AG08396 (cell line): ENCODE measurements at regions not wholly inside any gene's neighbourhood (a gene's known extent, or its start where the extent isn't known, plus 50 kb on each side); places are given as distances from the start of the nearest gene placed in this dataset.
"Not testable (repeated sequence)": the region's sequence is repeated elsewhere in the genome, so short reads cannot be mapped to it uniquely, and the experiment has no call there.

Experiments used
- DNase-seq: peaks from one replicate; pipeline ENCODE4 v3.0.0; 2012; ENCODE audit warnings: low spot score, mixed read lengths

DNA sequence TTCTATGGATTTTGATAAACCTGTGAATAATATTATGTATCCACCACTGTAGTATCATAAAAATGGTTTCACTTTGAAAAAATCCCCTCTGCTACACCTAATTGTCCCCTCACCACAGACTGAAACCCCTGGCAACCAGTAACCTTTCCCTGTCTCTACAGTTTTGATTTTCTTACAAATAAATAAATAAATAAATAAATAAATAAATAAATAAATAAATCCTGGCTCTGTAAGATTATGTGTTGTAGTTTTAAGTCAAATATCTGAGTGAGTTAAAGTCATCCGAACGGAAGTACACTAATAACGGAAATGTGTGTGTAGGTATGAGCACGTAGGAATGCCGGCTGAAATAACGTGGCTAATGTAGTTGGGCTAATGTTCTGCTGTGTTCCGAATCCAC is 641.5 kb downstream of the GABRG1 start:
- no peak for DNase-seq

DNA sequence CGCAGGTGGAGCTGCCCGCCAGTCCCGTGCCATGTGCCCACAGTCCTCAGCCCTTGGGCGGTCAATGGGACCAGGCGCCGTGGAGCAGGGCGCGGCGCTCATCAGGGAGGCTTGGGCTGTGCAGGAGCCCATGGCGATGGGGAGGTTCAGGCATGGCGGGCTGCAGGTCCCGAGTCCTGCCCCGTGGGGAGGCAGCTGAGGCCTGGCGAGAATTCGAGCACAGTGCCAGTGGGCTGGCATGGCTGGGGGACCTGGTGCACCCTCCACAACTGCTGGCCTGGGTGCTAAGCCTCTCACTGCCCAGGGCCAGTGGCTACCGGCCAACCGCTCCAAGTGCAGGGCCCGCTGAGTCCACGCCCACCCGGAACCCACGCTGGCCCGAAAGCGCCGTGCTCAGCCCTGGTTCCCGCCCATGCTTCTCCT is 646.5 kb downstream of the GABRG1 start:
- DNase-seq = no peak

DNA sequence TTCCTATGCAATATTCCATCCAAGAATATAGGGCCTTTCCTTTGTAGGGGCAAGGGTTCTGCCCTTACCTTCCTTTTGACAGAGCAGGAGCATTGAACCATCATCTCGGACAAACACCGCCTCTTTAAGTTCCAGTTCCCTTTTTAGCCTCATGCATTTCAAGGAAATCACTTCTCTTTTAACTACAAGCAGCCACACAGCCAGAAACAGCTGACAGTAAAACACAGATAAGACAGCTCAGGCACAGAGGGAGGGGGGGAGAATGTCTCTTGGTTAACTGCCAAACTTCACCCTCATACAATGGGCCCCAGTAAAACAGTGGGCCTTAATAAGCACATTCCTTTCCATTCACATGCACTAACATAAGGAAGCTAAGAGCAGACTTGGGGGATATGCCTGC is 648.3 kb downstream of the GABRG1 start:
- no peak for DNase-seq

DNA sequence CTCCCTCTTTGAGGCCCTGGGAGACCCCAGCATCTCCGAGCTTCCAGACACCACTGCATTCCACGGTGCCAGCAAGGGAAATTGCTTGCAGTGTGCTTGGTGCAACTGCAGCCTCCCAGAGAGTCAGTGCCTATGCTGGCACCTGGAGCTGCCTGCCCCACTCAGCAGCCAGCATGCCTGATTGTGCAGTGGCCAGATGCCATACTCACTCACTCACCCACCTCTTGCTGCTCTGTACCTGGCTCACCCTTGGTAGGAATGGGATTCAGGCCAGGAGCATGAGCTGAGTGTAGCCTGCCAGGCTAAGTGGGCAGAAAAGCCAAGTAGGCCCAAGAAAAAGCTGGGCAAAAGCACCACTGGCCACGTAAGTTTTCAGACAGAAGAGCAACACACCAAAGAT is 651.4 kb downstream of the GABRG1 start:
- no peak for DNase-seq

DNA sequence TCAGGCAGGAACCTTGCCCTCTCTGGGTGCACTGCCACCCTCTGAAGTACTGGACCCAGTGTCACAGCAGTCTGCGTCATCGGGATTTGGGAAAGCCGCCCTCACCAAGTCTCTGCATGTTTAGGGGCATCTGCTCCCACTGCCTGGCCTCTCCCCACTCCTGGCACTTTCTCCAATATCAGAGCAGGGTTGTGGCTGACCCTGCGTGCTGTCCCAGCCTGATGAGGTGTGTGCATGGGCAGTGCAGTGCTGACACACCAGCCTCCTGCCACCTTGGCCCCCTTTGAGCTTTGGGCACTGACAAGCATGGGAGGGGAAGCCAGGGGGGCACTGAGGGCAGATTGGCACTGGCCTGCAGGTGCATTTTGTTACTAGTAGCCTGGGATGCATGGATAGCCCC is 652.5 kb downstream of the GABRG1 start:
- DNase-seq = no peak

DNA sequence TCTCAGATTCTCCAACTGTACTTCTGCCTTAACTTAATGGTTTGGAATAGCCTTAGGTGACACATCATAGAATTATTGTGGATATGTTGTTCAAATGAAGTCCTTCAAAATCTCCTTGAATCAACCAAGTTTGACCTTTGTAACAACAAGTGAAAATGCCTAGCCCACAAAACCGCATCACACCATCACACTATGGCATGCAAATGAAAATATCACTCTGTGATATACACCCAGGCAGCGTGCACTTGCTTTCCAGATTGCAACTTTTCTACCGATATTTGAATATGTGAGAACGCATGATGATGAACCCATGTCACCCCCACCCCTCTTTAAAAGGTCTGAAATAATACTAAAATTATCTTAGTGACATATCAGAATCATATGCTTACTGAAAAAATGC is 656.7 kb downstream of the GABRG1 start:
- no peak for DNase-seq

DNA sequence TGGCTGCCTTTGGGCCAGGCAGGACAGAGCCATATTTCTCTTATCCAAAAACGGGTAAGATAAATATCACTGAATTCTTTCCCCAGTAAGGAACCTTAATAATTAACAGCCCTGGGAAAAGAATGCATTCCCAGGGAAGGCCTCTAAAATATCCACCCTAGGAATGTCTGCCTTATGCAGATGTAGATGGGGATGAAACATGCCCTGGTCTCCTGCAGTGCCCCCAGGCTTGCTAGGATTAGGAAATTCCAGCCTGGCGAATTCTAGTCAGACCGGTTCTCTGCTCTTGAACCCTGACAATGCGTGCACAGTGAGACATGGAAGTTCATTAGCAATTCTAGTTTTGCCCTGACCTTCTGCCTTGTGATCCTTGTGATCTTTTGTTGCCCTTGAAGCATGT is 663.7 kb downstream of the GABRG1 start:
- not testable (repeated sequence) for DNase-seq

DNA sequence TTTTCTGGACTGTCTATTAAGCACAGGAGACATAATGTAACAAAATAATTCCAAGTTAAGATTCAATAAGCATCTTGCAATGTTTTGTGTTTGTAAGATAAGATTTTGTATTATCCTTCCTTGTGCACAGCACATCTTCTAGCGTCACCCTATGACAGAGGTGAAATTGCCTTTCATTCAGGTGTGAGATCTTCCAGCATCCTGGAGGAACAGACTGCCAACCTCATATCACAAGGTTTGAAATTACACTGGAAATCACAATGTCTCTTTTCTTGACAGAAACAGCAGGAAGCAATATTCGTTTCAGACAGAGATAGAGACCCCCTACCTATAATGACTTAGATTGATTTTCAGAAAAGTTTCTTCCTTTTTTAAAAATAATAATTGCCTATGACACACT is 668.6 kb downstream of the GABRG1 start:
- DNase-seq = no peak

DNA sequence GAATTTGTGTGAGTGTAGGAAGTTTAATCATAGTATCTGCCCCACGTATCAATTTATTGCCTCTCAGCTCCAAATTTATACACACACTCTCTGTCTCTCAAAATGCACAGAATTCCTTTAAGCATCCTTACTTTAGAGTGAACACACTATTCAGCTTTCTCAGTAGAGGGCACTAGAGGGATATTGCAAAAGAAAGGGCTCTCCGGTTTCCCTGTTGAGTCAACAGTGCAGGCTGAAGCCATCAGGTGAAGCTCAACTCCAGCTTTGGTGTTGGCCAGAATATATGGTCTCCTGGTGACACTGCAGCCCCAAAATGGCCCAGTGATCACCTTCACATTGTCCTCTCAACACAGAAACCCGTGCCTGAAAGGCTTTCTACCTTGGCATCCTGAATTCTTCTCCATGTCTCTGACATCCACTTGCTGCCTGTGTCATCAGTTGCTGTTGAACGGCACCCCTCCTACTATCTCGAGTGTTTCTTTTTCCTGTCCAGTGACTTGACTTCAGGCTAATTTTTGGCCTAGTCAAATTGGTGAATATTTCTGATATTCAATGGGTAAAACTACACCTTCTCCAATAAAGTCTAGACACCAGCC is 670.5 kb downstream of the GABRG1 start:
- no peak for DNase-seq

DNA sequence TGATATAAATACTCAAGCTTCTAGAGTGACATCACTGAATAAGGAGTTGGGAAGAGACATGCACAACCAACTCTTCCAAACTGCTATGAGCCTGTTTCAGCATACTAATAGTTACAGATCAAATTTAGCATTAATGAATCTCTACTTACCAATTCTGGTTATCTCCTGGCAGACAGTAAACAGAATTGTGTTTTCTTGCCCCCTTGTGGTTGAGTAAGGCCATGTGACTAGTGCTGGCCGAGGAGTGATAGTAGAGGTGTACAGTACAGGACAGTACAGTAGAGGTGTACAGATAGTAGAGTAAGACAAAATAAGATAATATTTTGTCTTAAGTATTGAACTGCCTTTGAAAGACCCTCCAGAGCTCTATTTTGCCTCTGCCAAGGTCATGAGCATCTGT is 681.4 kb downstream of the GABRG1 start:
- no peak for DNase-seq

DNA sequence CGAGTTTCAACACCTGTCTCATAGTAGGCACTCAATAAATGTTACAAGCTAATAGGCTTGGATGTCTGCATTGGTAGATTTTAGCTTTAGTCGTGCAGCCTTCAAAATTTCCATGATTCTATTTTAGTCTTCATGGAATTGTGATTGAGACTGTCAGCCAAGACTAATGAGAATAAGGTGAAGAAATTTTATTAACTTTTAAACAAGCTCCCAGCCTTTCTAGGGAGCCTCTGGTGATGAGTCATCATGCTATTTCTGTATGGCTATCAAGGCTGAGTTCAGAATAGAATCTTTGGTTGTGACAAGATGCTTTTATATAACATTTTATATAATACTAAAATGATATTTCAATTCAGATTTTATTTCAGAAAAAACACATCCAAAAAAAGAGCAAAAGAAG is 685.8 kb downstream of the GABRG1 start:
- no peak for DNase-seq

DNA sequence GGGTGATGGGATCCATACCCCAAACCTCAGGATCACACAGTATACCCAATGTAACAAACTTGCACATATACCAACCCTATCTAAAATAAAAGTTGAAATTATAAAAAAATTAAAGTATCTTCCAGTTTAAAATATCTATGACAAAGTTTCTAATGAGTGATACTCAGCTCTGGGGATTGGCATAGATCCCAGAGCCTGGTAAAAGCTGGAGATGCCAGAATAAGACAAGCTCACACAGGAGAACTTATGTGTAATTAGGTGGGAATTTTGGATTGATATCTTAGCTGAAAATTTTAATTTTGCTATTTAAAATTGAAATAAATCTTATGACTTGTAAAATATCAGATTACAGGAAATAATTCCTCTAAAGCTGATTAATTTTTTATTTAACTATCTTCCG is 686.5 kb downstream of the GABRG1 start:
- no peak for DNase-seq

DNA sequence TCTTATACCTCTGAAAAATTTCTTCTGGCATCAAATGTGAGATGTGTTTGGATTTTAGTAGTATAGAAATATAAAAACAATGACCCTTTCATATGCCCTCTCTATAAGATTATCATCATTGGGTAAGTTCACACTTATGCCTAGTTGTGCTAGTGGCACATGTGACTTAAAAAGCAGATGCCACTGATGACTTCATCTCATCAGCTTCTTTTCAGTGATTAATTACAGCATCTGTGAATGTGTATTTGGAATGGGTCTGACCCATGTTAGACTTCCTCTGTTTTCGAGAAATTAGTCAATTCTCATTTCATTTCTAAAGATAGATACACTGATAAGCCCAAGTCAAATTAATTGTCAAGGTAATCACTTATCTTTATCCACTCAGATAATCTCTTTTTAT is 698.7 kb downstream of the GABRG1 start:
- no peak for DNase-seq

DNA sequence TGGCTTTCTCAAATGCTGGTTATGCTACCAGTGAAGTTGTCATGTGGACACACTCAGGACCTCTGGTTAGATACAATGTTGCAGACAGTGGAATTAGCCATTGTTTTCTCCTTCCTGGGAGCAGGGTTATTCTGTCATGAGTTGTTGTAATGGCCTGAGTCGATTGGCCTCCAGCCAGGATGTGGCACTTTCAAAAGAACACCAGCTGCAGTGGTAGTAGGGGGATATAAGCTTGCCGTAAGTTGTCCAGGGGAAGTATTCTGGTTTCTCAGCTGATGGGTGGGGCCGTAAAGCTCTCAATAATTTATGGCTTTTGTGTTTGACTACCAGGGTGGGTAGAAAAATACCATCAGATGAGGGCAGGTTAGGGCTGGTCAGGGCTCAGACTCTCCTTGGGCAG is 697.5 kb upstream of the GNPDA2 start:
- no peak for DNase-seq

DNA sequence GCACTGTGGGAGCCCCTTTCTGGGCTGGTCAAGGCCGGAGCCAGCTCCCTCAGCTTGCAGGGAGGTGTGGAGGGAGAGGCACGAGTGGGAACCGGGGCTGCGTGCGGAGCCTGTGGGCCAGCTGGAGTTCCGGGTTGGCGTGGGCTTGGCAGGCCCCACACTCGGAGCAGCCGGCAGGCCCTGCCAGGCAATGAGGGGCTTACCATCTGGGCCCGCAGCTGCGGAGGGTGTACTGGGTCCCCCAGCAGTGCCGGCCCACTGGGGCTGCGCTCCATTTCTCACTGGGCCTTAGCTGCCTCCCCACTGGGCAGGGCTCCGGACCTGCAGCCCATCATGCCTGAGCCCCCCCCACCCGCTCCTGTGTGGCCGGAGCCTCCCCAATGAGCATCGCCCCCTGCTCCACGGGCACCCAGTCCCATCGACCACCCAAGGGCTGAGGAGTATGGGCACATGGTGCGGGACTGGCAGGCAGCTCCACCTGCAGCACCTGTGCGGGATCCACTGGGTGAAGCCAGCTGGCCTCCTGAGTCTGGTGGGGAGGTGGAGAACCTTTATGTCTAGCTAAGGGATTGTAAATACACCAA is 693.8 kb upstream of the GNPDA2 start:
- DNase-seq = not testable (repeated sequence)

DNA sequence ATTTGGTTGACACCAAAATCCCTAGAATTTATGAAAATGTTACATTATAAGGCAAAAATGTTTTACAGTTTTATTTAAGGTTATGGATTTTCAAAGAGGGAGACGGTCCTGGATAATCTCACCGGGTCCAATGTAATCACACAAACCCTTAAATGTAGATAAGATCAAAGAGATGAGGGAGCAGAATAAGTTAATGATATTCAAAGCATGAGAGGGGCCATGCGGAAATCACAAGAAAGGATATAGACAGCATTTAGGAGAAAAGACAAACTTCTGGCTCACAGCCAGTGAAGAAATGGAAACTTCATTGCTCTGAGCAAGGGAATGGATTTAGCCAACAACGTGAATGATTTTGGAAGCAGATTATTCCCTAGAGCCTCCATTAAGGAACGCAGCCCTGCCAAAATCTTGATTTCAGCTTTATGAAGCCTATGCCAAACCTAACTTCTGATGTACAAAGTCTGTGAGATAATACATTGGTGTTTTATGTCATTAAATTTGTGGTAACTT is 684.4 kb upstream of the GNPDA2 start:
- no peak for DNase-seq

DNA sequence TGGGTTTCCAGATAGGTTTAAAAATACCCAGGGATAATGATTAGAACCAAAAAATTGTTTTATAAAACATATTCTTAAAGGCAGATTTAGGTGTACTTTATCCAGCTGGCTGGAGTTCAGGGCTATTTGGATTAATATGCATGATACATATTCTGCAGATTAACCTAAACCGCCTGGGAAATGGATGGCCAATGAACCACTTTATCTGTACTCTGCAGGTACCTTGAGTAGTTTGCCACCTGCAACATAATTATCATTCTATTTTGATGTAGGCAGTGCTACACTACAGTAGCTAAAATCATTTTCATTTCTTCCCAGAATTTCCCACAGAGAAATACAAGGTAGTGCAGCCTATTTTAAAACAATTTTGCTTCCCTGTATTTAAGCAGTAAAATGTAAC is 683.2 kb upstream of the GNPDA2 start:
- DNase-seq = no peak

DNA sequence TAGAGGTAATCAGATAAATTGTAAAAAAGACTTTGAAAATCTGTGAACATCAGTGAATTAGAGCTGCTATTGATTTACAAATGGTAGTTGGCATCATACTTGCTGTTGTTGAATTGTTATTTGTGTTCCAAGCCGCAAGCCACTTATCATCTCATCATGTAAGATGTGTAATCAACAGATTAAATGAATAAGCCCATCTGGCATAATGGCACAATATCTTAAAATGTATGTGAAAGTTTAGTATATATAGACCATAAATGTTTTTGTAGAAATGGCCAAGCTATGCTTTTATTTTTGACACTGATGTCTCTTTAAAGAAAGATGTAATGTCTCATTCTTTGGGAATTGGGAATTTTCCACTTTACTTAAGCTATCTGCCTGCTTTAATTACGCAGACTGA is 682.6 kb upstream of the GNPDA2 start:
- no peak for DNase-seq

DNA sequence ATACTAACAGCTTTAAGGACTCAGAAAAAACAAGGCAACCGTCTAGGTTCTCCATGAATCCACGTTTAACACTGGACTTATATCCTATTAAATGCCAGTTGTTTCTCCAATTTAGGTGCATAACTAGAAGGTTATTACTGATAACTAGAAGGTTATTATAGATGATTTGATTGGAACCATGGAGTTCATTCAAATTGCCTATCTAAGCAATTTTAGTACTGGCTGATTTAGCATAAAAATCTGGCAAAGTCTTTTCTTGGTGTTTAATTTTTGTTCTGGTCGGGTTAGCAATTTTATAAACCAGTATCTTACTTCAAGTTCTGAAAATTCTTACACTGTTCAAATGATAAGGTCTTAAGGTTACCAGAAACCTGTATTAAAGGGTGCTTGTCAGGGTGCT is 672.8 kb upstream of the GNPDA2 start:
- DNase-seq = no peak

DNA sequence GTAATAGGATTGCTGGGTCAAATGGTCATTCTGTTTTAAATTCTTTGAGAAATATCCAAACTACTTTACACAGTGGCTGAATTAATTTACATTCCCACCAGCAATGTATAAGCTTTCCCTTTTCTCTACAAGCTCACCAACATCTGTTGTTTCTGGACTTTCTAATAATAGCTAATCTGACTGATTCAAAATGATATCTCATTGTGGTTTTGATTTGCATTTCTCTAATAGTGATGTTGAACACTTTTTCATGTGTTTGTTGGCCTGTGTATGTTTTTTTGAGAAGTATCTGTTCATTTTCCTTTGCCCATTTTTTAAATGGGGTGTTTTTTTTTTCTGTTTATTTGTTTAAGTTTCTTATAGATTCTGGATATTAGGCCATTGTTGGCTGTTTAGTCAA is 659.0 kb upstream of the GNPDA2 start:
- no peak for DNase-seq

DNA sequence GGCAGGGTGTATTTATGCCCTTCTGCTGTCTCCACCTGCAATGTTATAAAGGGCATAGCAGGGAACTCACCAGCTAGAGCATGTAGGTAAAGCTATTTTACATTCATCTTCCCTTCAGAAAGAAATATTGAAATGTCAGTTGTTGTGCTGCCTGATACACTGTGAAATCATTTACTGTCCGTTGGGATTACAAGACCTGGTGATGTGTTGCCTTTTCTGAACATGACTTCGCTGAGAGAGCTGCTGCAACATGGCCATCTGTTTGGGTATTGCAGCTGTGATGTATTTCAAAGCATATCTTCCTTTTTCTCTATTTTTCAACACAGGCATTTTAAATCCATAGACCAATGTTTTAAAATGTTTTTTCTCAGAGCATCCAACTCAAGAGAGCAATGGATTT is 644.1 kb upstream of the GNPDA2 start:
- no peak for DNase-seq

DNA sequence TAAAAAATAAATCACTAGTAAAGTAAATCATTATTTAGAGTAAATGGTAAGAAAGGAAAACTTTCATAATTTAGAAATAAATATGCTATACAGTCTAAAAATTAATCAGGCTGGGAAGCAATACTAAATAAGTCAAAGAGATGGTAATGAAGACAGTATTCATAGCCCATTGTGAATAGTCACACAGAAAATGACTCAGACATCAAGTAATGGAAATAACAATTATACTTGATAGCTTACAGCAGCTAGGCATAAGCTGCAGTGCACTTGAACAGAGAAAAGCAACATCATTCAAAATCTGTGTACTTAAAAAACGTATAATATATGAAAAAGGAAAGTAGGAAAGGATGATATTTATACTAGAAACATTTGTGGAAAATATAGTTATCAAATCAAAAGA is 642.5 kb upstream of the GNPDA2 start:
- no peak for DNase-seq

DNA sequence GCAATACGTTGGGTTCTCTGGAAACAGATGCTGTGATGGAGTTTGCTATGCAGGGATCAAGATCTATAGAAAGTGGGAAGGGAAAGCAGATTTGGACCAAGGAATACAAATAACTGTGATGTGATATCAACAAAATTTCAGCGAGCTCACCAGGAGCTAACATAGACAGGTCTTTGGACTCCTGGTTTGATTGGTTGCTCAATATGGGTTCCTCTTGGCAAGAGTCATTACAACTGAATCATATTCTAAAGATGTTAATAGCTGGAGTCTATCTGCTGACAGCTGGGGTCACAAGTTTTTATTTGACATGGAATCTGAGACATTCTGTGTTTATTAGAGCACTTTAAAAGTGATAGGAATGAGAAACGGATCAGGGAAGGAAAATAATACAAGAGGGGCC is 637.6 kb upstream of the GNPDA2 start:
- no peak for DNase-seq
